Esophagus squamous epithelium (tissue), 4 donors: ENCODE measurements at regions not wholly inside any gene's neighbourhood (a gene's known extent, or its start where the extent isn't known, plus 50 kb on each side); places are given as distances from the start of the nearest gene placed in this dataset.

Experiments
- POLR2A ChIP-seq, 4 donors: fragments of 450-650 bp; IDR thresholded peaks; one replicate each; pipeline ENCODE4 v1.6.1; 2017; ENCODE audit warnings: antibody characterized with exemption in 4 of 4, mild to moderate bottlenecking in 4 of 4, moderate library complexity in 3 of 4
- TF ChIP-seq, protein P1 (sequence below), 6 experiments: fragments of 450-650 bp in 4 of 6; fragments of 200-600 bp in 2 of 6; sonication (generic) in 2 of 6; IDR thresholded peaks; one replicate each; pipeline ENCODE4 v1.5.1; 2016 to 2019; ENCODE audit warnings: antibody characterized with exemption in 6 of 6, mild to moderate bottlenecking in 4 of 6, moderate library complexity in 4 of 6

DNA sequence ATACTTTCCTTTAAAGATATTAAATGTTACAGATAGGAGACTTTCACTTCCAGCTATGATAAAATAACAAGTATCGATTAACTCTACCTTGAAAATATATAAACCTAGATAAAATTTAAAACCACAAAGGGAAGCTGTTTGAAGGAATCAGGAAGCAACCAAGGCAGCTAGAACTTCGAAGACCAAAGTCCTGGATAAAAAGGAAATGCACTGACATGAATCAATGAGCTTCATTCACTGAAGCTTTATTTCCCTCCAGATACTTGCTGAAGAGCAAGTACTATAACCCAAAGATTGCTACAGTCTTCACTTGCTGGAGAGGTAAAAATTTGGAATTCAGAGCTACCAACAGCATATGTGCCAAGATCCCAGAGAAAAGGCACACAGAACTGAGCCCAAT is 144.1 kb downstream of the PIK3R1 start:
- TF ChIP-seq, protein P1, sequence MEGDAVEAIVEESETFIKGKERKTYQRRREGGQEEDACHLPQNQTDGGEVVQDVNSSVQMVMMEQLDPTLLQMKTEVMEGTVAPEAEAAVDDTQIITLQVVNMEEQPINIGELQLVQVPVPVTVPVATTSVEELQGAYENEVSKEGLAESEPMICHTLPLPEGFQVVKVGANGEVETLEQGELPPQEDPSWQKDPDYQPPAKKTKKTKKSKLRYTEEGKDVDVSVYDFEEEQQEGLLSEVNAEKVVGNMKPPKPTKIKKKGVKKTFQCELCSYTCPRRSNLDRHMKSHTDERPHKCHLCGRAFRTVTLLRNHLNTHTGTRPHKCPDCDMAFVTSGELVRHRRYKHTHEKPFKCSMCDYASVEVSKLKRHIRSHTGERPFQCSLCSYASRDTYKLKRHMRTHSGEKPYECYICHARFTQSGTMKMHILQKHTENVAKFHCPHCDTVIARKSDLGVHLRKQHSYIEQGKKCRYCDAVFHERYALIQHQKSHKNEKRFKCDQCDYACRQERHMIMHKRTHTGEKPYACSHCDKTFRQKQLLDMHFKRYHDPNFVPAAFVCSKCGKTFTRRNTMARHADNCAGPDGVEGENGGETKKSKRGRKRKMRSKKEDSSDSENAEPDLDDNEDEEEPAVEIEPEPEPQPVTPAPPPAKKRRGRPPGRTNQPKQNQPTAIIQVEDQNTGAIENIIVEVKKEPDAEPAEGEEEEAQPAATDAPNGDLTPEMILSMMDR (IDR thresholded peaks at IDR 0.05) = no peak
- no peak for TF ChIP-seq POLR2A (IDR thresholded peaks at IDR 0.05)
